HCT116 (cell line): ENCODE measurements at regions not wholly inside any gene's neighbourhood (a gene's known extent, or its start where the extent isn't known, plus 50 kb on each side); places are given as distances from the start of the nearest gene placed in this dataset.

Experiments
- ATAC-seq: fragments of 200-7000 bp; cut with Tn5 transposase; 2 replicates; pipeline ENCODE4 v1.9.1; 2020; ENCODE audit warnings: mild to moderate bottlenecking, moderate library complexity
- BruUV-seq: library from RNA; stranded (reverse); fragments of 400-500 nt; replicated peaks from 2 replicates; lab custom pipeline; 2021; lab: Mats Ljungman, UMichigan
- CTCF ChIA-PET: fragments of 300-600 bp; sonication (Branson Sonifier 250); formaldehyde crosslinking; loops from one replicate; lab custom pipeline; 2021; ENCODE audit warnings: antibody characterized with exemption; lab: Charles Lee
- POLR2A ChIA-PET: fragments of 300-600, 350-600 bp; sonication (Branson Sonifier 250); formaldehyde crosslinking; loops from one replicate; lab custom pipeline; 2021; ENCODE audit warnings: antibody characterized with exemption; lab: Charles Lee
- RAD21 ChIA-PET, 2 experiments: fragments of 300-600 bp; sonication (Branson Sonifier 250); formaldehyde crosslinking; loops; one replicate each; lab custom pipeline; 2023; ENCODE audit warnings: low total read pairs in 2 of 2; ENCODE audit not compliant: uncharacterized antibody in 2 of 2, unreplicated experiment in 2 of 2, low non-redundant PET in 1 of 2; lab: Charles Lee
- DNase-seq: peaks from one replicate; pipeline ENCODE4 v3.0.0-alpha.2; 2010; ENCODE audit warnings: low read depth, low spot score
- H2AFZ ChIP-seq: fragments of 200-600 bp; shearing (Covaris generic), sonication (generic); 2 replicates; pipeline ENCODE4 v1.6.1; 2017; ENCODE audit warnings: low read depth, mixed run types, mixed read lengths, antibody characterized with exemption, low read length; ENCODE audit not compliant: poor library complexity, severe bottlenecking
- H3K27ac ChIP-seq: 2 replicates; pipeline ENCODE4 v1.5.1; 2012; ENCODE audit warnings: low read depth, low read length
- H3K27me3 ChIP-seq: fragments of 200-600 bp; sonication (generic); 2 replicates; pipeline ENCODE4 v1.6.1; 2016; ENCODE audit warnings: mixed run types, low read length, mixed read lengths; ENCODE audit not compliant: insufficient read depth
- H3K36me3 ChIP-seq, 2 experiments: fragments of 200-500 bp in 1 of 2; fragments of 200-600 bp in 1 of 2; sonication (Bioruptor generic) in 1 of 2; sonication (generic) in 1 of 2; 2 replicates each; pipeline versions ENCODE4 v1.5.1 to v1.6.1; 2014 to 2016; ENCODE audit warnings: low read length in 2 of 2, inconsistent platforms in 1 of 2, mixed read lengths in 1 of 2, mixed run types in 1 of 2; ENCODE audit not compliant: insufficient read depth in 2 of 2, control insufficient read depth in 1 of 2
- H3K4me1 ChIP-seq, 2 experiments: fragments of 200-600 bp in 1 of 2; sonication (generic) in 1 of 2; 2 replicates each; pipeline versions ENCODE4 v1.5.1 to v1.6.1; 2012 to 2017; ENCODE audit warnings: low read length in 2 of 2, inconsistent platforms in 1 of 2, mild to moderate bottlenecking in 1 of 2, mixed read lengths in 1 of 2, mixed run types in 1 of 2, moderate library complexity in 1 of 2; ENCODE audit not compliant: insufficient read depth in 2 of 2, control insufficient read depth in 1 of 2
- H3K4me2 ChIP-seq: fragments of 200-600 bp; sonication (generic); 2 replicates; pipeline ENCODE4 v1.6.1; 2017; ENCODE audit warnings: mixed run types, low read length, mixed read lengths
- H3K4me3 ChIP-seq, 2 experiments: fragments of 200-600 bp in 1 of 2; sonication (generic) in 1 of 2; replicated peaks in 1 of 2; 2 replicates each; pipeline ENCODE4 v1.5.1; 2011 to 2016; ENCODE audit warnings: low read length in 2 of 2, control low read depth in 1 of 2, low read depth in 1 of 2, mild to moderate bottlenecking in 1 of 2, mixed read lengths in 1 of 2, mixed run types in 1 of 2
- H3K79me2 ChIP-seq: fragments of 200-600 bp; sonication (generic); 2 replicates; pipeline ENCODE4 v1.6.1; 2017; ENCODE audit warnings: mild to moderate bottlenecking, mixed run types, low read length, moderate library complexity, mixed read lengths; ENCODE audit not compliant: insufficient read depth
- H3K9ac ChIP-seq: fragments of 200-600 bp; sonication (generic); 2 replicates; pipeline ENCODE4 v1.6.1; 2016; ENCODE audit warnings: low read length, mixed read lengths
- H3K9me2 ChIP-seq: fragments of 200-600 bp; sonication (generic), shearing (Covaris generic); 2 replicates; pipeline ENCODE4 v1.6.1; 2017; ENCODE audit warnings: mixed run types, mild to moderate bottlenecking, moderate library complexity; ENCODE audit not compliant: insufficient read depth
- H3K9me3 ChIP-seq, 2 experiments: fragments of 200-500 bp in 1 of 2; fragments of 200-600 bp in 1 of 2; sonication (Bioruptor generic) in 1 of 2; sonication (generic) in 1 of 2; 2 replicates each; pipeline ENCODE4 v1.6.1; 2014 to 2017; ENCODE audit warnings: low read length in 2 of 2, mixed read lengths in 2 of 2, inconsistent platforms in 1 of 2, low read depth in 1 of 2, mild to moderate bottlenecking in 1 of 2, mixed run types in 1 of 2, moderate library complexity in 1 of 2; ENCODE audit not compliant: control insufficient read depth in 1 of 2, insufficient read depth in 1 of 2
- H4K20me1 ChIP-seq: fragments of 200-600 bp; sonication (generic), shearing (Covaris generic); 2 replicates; pipeline ENCODE4 v1.6.1; 2017; ENCODE audit warnings: mixed run types, mild to moderate bottlenecking, moderate library complexity; ENCODE audit not compliant: insufficient read depth
- CBX3 ChIP-seq: IDR thresholded peaks from 2 replicates; pipeline ENCODE4 v1.6.1; 2012; ENCODE audit warnings: low read depth
- CEBPB ChIP-seq: IDR thresholded peaks from 2 replicates; pipeline ENCODE4 v1.6.1; 2012; ENCODE audit warnings: low read depth
- EGR1 ChIP-seq: IDR thresholded peaks from 2 replicates; pipeline ENCODE4 v1.6.1; 2012; ENCODE audit warnings: low read depth
- ELF1 ChIP-seq: IDR thresholded peaks from 2 replicates; pipeline ENCODE4 v1.6.1; 2012; ENCODE audit warnings: low read depth, borderline replicate concordance
- EZH2 ChIP-seq: fragments of 200-600 bp; sonication (generic); IDR thresholded peaks from 2 replicates; pipeline ENCODE4 v1.6.1; 2017; ENCODE audit warnings: antibody characterized with exemption, mixed run types
- FOSL1 ChIP-seq: IDR thresholded peaks from 2 replicates; pipeline ENCODE4 v1.6.1; 2012; ENCODE audit warnings: low read depth
- JUND ChIP-seq: IDR thresholded peaks from 2 replicates; pipeline ENCODE4 v1.6.1; 2012
- POLR2A ChIP-seq: IDR thresholded peaks from 2 replicates; pipeline ENCODE4 v1.7.0; 2011; ENCODE audit warnings: borderline replicate concordance; ENCODE audit not compliant: insufficient read depth, insufficient read length; ENCODE audit errors: extremely low read depth
- RAD21 ChIP-seq: IDR thresholded peaks from 2 replicates; pipeline ENCODE4 v1.6.1; 2012; ENCODE audit warnings: low read depth, mild to moderate bottlenecking
- SRF ChIP-seq: IDR thresholded peaks from 2 replicates; pipeline ENCODE4 v1.6.1; 2012; ENCODE audit warnings: low read depth
- YY1 ChIP-seq: IDR thresholded peaks from 2 replicates; pipeline ENCODE4 v1.6.1; 2011; ENCODE audit warnings: low read length, low read depth, moderate library complexity, mild to moderate bottlenecking; ENCODE audit not compliant: insufficient replicate concordance; ENCODE audit errors: extremely low read depth
- ZFX ChIP-seq: fragments of 450-650 bp; IDR thresholded peaks from 2 replicates; pipeline ENCODE4 v1.6.1; 2017
- ZNF274 ChIP-seq: fragments of 200-500 bp; sonication (Bioruptor generic); IDR thresholded peaks from 2 replicates; pipeline ENCODE4 v1.6.1; 2014; ENCODE audit warnings: mild to moderate bottlenecking, low read depth, low read length, inconsistent platforms
- intact Hi-C: fragments of 100-400 bp; cut with micrococcal nuclease; formaldehyde crosslinking; loops from 2 replicates; pipeline ENCODE4 v1.10.0; 2022
- TF ChIP-seq, protein P1 (sequence below), 3 experiments: fragments of 200-600 bp in 1 of 3; sonication (generic) in 1 of 3; IDR thresholded peaks in 2 of 3; conservative IDR thresholded peaks in 1 of 3; 2 replicates each; pipeline ENCODE4 v1.5.1; 2012 to 2017; ENCODE audit warnings: low read depth in 2 of 3, low read length in 2 of 3, antibody characterized with exemption in 1 of 3, borderline replicate concordance in 1 of 3, control low read depth in 1 of 3, mild to moderate bottlenecking in 1 of 3, mixed read lengths in 1 of 3, mixed run types in 1 of 3, moderate library complexity in 1 of 3; ENCODE audit not compliant: insufficient read depth in 1 of 3
- TF ChIP-seq, protein P2 (sequence below): IDR thresholded peaks from 2 replicates; pipeline ENCODE4 v1.6.1; 2012; ENCODE audit warnings: low read depth
- TF ChIP-seq, protein P3 (sequence below): IDR thresholded peaks from 2 replicates; pipeline ENCODE4 v1.6.1; 2012

DNA sequence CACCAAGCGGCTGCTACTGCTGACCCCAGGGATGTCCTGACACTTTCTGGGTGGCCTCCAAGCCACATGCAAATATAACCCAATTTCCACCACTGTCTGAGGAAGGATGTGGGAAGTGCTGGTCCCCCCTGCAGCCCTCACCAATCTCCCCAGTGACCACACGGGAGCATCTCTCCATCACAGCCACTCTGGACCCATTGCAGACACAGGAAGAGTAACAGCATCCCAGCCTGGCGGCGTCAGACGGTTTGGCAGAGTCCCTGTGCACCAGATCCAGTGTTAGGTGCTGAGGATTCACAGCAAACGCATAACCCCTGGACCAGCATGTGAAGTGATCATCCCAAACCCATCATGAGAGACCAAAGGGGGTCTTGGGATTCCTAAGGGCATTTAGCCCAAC lies 163.7 kb upstream of the TNRC6C start:
- no peaks in the 10 kb centered on the region for H4K20me1 ChIP-seq
- DNase-seq (no peak), ATAC-seq (no peak)
- H3K9me3 ChIP-seq: no peaks in the 10 kb centered on the region
- no peak overlapping the region for H3K4me2 ChIP-seq
- no peak for TF ChIP-seq SRF
- no peak for TF ChIP-seq CEBPB
- TF ChIP-seq, protein P1, sequence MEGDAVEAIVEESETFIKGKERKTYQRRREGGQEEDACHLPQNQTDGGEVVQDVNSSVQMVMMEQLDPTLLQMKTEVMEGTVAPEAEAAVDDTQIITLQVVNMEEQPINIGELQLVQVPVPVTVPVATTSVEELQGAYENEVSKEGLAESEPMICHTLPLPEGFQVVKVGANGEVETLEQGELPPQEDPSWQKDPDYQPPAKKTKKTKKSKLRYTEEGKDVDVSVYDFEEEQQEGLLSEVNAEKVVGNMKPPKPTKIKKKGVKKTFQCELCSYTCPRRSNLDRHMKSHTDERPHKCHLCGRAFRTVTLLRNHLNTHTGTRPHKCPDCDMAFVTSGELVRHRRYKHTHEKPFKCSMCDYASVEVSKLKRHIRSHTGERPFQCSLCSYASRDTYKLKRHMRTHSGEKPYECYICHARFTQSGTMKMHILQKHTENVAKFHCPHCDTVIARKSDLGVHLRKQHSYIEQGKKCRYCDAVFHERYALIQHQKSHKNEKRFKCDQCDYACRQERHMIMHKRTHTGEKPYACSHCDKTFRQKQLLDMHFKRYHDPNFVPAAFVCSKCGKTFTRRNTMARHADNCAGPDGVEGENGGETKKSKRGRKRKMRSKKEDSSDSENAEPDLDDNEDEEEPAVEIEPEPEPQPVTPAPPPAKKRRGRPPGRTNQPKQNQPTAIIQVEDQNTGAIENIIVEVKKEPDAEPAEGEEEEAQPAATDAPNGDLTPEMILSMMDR (IDR thresholded peaks at IDR 0.05 in 2 of 3, conservative IDR thresholded peaks at IDR 0.05 in 1 of 3; ENCODE audit: borderline replicate concordance in 1 of 3, insufficient read depth in 1 of 3, low read depth in 2 of 3, low read length in 2 of 3): no peak
- no peak for TF ChIP-seq ZNF274
- no peak overlapping the region for H2AFZ ChIP-seq
- intact Hi-C loops: no loop called here
- ChIA-PET POLR2A (no interaction called here), CTCF (no interaction called here), RAD21 (no interaction called here)
- no peaks in the 10 kb centered on the region for H3K79me2 ChIP-seq
- no peak overlapping the region for H3K9ac ChIP-seq
- H3K36me3 ChIP-seq: no peaks in the 10 kb centered on the region
- H3K4me3 ChIP-seq: no peak overlapping the region
- no TSS peak for BruUV-seq
- H3K27me3 ChIP-seq: 0 out of 2 replicates have a peak, but pooled peaks cover 8% of the 10 kb centered on the region
- H3K9me2 ChIP-seq: no peaks in the 10 kb centered on the region
- H3K4me1 ChIP-seq: no peaks in the 10 kb centered on the region
- H3K27ac ChIP-seq: no peak overlapping the region

DNA sequence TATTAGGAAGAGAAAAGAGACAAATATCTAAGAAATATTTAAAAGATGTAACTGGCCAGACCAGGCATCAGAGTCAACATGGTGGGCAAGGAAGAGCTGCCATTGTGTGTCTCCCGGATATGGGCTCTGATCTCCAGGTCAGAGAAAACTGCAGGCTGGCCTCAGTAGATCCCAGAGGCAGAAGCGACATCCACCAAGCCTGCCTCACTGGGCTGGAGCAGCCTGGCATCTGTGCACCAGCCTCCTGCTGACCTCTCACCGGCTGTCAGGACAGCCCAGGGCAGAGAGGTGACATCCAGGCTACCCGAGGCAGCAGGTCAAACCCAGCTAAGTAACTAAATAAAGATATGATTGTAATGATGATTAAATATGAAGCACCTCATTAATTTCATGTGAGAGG lies 162.8 kb upstream of the TNRC6C start:
- no TSS peak for BruUV-seq
- no peaks in the 10 kb centered on the region for H3K9me2 ChIP-seq
- RAD21 ChIA-PET: no interaction called here
- ATAC-seq (no peak), DNase-seq (no peak)
- no peaks in the 10 kb centered on the region for H3K9me3 ChIP-seq
- no peak overlapping the region for H3K9ac ChIP-seq
- no peak overlapping the region for H2AFZ ChIP-seq
- no peak overlapping the region for H3K4me2 ChIP-seq
- no peak overlapping the region for H3K27ac ChIP-seq
- CTCF ChIA-PET: no interaction called here
- no peaks in the 10 kb centered on the region for H3K36me3 ChIP-seq
- intact Hi-C loops: no loop called here
- H3K4me3 ChIP-seq: no peak overlapping the region
- no peaks in the 10 kb centered on the region for H3K79me2 ChIP-seq
- POLR2A ChIA-PET: no interaction called here
- H3K27me3 ChIP-seq: 0 out of 2 replicates have a peak, but pooled peaks cover 3% of the 10 kb centered on the region
- H3K4me1 ChIP-seq: no peaks in the 10 kb centered on the region
- no peaks in the 10 kb centered on the region for H4K20me1 ChIP-seq
- TF ChIP-seq EGR1 (no peak), YY1 (no peak), ELF1 (no peak), CBX3 (no peak), JUND (no peak), EZH2 (no peak), RAD21 (no peak), FOSL1 (no peak), ZFX (no peak), CEBPB (no peak), POLR2A (no peak)
- TF ChIP-seq, protein P2, sequence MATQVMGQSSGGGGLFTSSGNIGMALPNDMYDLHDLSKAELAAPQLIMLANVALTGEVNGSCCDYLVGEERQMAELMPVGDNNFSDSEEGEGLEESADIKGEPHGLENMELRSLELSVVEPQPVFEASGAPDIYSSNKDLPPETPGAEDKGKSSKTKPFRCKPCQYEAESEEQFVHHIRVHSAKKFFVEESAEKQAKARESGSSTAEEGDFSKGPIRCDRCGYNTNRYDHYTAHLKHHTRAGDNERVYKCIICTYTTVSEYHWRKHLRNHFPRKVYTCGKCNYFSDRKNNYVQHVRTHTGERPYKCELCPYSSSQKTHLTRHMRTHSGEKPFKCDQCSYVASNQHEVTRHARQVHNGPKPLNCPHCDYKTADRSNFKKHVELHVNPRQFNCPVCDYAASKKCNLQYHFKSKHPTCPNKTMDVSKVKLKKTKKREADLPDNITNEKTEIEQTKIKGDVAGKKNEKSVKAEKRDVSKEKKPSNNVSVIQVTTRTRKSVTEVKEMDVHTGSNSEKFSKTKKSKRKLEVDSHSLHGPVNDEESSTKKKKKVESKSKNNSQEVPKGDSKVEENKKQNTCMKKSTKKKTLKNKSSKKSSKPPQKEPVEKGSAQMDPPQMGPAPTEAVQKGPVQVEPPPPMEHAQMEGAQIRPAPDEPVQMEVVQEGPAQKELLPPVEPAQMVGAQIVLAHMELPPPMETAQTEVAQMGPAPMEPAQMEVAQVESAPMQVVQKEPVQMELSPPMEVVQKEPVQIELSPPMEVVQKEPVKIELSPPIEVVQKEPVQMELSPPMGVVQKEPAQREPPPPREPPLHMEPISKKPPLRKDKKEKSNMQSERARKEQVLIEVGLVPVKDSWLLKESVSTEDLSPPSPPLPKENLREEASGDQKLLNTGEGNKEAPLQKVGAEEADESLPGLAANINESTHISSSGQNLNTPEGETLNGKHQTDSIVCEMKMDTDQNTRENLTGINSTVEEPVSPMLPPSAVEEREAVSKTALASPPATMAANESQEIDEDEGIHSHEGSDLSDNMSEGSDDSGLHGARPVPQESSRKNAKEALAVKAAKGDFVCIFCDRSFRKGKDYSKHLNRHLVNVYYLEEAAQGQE: no peak
- TF ChIP-seq, protein P3, sequence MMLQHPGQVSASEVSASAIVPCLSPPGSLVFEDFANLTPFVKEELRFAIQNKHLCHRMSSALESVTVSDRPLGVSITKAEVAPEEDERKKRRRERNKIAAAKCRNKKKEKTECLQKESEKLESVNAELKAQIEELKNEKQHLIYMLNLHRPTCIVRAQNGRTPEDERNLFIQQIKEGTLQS: no peak
